GDM1 (cell line): ENCODE measurements at regions not wholly inside any gene's neighbourhood (a gene's known extent, or its start where the extent isn't known, plus 50 kb on each side); places are given as distances from the start of the nearest gene placed in this dataset.
"Not testable (repeated sequence)": the region's sequence is repeated elsewhere in the genome, so short reads cannot be mapped to it uniquely, and the experiment has no call there.

Source experiments
- DNase-seq: peaks from one replicate; lab custom pipeline; 2025; lab: John Stamatoyannopoulos, UW

DNA sequence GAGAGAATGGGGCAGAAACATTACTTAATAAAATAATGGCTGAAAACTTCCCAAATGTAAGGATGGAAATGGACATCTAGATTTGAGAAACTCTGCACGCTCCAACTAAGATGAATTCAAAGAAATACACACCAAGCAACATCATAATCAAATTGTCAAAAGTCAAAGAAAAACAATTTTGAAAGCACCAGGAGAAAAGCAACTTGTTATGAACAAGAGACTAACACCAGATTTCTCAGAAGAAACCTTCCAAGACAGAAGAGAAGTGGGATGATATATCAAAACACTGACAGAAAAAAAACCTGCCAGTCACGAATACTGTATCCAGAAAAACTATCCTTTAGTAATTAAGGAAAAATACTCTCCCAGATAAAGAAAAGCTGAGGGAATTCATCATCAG is 208.6 kb upstream of the SAMSN1 start:
- DNase-seq = no peak

DNA sequence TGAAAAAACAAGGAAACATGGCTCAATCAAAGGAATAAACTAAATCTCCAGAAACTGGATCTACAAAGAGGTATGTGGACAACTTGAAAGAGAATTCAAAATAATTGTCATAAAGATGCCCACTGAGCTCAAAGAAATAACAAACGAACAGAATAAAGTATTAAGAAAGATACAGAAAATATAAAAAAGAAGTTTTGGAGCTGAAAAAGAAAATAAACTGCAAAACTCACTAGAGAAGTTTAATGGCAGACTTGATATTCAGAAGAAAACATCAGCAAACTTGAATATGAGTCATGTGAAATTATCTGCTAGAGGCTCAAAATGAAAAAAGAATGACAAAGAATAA is 208.1 kb upstream of the SAMSN1 start:
- DNase-seq = no peak

DNA sequence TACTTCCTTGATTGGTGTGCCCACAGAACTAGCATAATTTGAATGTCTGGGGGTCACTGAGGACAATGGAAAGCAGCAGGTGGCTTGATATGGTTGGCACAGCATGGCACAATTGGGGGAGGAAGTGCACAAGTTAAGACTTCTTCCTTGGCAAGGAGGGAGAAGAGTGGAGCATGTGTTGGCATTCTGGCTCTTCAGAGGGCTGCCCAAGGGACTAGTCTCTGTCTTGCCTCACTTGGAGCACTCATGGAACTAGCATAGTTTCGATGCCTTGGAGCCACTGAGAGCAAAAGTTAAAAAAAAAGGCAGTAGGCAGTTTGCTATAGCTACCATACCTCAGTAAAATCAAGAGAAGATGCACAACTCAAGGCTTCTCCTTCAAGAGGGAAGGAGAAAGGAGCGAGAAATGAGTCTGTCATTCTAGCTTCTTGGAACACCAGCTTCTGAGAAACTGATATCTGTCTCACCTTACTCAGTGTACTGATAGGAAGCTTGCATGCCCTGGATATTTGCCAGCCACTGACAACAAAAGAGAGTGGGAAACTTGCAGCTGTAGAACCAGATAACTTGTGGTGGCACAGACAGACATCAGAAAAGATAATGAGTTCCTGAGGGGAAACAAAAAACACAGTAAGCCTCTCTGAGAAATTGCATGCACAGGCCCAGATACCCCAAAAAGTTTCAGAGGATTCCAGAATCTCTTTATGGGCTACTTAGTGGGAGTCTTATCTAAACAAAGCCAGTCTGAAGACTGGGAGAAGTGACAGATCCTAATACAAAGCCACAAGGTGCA is 207.5 kb upstream of the SAMSN1 start:
- no peak for DNase-seq

DNA sequence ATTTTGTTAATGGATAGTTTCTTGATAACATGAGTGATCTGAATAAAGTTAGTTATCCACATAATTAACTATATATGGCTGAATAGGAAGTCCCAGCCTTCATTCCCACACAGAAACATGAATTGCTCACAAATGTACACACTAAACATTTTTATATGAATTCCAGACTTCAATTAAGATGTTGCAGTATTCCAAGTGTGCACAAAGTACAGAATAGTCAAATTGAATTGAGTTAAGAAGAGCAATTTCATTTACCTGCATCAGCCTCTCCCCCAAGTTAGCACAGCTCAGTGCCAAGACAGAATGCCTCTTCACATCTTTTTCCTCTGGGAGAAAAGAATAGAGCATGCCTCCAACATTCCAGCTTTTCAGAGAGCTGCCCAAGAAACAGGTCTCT is 207.0 kb upstream of the SAMSN1 start:
- DNase-seq = no peak

DNA sequence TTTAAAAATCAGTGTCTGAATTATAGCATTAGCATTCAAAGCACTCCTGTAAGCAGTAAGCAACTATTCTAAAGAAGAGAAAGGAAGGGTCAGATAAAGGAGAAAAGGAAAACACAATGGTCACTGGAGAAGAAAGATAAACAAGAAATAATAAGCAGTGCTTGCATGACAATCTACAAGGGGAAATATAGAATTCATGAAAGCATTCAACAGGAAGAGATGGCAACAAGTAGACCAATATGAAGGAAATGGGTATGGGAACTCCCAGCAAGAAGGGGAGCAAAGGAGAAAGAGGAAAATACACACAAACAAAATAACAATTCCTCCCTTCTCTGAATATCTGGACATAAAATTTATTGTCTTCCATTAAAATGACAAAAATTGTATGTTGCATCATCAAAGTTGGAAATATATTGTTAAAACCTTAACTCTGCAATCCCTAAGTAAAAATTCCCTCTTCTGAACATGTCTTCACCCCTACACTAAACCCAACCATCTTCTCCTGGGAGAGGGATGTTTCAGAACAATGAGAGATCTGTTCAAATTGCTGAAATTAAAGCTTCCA is 206.3 kb upstream of the SAMSN1 start:
- no peak for DNase-seq

DNA sequence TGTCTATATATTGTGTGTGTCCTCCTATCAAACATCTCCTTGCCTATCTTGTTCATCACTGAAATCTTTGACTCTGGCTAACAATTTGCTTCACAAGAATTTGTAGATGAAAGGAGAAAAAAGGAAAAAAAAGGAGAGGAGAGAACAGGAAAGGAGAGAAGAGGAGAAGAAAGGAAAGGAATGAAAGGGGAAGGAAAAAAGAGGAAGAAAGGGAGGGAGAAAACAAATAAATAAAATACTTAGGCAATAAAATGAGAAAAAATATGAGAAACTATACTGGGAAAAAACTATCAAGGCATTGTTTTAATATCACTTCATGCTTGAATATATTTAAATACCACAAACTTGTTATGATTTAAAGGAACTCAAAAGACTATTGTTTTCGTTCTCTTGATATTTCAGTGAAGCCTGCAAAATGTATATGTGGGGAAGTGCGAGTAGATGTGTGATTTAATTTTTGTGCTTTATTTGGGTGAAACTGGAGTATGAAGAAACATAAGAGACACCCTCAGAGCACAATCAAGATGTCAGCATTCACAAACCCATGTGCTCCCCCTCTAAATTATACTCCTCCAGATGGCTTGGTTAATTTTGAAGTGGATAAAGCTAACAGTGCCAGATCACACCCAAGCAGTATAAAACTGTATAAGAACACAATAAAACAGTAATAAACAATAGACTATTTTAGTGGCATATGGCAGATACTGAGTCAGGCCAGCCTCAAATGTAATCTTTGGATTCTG is 205.7 kb upstream of the SAMSN1 start:
- no peak for DNase-seq

DNA sequence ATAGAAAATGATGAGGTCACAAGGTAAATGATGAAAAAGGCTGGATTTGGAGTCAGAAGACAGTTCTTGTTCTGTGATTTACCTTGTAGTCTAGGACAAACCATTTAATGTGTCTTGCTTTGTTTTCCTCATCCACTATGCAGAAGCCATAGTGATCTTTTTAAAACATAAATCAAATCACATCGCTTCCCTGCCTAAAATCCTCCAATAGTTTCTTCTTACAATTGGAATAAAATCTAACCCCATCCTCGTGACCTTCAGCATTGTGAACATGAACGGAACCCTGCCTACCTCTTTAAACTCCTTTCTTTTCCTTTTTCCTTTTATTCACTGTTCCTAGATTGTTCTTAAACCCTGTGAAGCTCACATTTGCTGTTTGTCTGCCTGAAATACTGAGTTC is 204.9 kb upstream of the SAMSN1 start:
- no peak for DNase-seq

DNA sequence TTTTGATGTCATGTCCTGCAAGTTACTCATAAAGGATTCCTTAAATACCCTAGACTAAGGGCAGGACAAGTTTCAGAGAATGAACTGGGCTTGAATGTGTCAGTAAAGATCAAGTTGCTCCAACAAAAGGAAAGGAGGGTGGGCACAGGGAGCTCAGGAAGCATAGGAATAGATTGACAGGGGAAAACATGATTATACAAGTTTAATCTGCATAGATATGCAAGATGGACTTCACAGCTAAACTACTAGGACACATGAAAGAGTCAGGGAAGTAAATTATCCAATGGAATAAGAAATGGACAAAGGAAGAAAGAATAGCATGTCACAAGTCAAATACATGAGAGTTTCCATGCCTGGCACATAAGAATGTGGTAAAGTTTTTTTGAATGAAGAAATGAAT is 203.9 kb upstream of the SAMSN1 start:
- no peak for DNase-seq

DNA sequence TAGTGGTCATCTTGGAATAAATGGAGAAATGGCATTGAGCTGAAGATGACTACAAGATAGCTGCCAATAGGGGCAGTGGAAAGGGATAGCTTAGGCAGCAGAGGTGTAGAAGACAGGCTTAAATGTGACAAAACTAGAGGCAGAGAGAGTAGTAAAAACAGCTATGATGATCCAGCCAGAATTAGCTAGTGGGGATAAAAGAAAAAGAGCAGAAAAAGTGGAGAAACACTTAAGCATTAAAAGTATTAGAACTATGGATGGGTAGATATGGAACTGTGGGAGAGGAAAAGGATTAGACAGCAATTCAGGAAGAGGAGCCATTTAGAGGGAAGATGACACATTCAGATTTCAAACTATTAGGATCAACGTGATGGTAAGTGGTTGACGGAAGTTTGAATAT is 202.5 kb upstream of the SAMSN1 start:
- no peak for DNase-seq

DNA sequence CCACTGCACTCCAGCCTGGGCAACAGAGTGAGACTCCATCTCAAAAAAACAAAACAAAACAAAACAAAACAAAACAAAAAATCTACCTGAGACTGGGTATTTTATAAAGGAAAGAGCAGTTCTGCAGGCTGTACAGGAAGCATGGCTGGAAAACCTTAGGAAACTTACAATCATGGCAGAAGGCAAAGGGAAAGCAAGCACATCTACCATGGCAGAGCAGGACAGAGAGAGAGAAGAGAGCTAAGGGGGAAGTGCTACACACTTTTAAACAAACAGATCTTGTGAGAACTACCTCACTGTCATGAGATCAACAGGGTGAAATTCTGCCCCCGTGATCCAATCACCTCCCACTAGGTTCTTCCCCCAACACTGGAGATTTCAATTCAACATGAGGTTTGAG is 198.3 kb upstream of the SAMSN1 start:
- DNase-seq = no peak

DNA sequence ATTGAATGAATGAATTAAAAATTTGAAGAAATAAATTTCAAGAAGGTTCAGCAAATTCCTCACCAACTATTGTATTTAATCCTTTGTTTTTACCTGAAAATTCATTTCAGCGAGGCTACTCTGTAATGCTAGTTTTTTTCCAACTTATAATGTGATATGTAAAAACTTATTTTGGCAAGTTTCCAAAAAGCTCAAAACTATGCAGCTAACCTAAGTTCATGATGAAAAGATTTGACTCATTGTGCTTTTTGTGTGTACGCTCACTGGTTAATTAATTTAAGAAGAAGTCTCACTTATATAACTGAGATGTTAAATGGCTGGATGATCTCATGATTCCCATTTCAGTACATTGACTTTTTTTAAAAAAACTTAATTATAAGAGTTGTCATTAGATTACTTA is 196.0 kb upstream of the SAMSN1 start:
- DNase-seq = no peak

DNA sequence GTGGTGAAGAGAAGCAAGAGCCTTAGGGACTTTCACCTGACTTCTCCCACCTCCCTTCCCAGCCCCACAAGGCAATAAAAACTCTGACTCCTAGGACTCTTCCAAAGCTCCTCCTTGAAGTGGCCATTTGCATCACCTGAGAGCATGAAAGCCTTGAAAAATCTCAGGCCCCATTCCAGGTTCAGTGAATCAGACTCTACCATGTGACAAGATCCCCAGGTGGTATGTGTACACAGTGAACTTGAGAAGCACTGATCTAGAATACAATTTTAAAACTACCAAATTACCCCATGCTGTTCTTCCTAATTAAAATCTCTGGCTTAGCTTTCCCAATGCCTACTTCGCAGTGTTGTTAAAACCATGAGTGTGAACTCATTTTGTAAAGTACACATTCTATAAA is 195.1 kb upstream of the SAMSN1 start:
- DNase-seq = no peak

DNA sequence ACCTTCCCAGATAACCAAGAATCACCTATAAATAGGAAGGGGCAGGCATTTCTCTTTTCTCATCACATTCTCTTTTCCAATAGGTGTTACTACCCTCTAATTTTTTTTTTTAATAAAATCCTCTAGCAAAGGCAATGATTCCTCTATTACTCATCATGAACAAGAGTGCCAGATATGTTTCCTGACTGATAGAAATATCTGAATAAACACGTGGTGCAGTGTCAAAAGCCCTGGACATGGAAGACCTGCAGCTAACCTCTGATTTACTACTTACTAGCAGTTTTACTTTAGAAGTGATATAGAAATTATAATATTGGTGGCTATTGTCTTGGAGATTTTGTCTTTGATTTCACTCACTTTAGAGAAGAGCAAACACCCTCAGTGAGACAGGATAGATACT is 194.6 kb upstream of the SAMSN1 start:
- no peak for DNase-seq

DNA sequence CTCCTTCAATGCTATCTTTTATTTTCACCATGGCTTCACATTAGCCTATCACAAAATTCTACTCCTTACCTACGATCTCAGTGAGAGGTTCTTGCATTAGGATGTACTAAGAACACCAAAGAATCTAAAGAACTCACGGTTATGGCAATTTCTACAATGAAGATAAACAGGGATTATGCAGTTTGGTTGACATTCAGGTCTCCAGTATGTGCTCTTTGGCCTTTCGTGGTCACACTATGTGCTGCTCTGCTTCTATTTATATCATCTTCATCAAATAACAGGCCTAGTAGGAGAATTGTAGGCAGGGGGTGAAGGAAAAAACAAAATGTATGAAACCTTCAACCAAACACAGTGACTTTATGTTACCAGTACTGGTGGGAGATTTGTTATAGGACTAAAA is 194.0 kb upstream of the SAMSN1 start:
- DNase-seq = no peak

DNA sequence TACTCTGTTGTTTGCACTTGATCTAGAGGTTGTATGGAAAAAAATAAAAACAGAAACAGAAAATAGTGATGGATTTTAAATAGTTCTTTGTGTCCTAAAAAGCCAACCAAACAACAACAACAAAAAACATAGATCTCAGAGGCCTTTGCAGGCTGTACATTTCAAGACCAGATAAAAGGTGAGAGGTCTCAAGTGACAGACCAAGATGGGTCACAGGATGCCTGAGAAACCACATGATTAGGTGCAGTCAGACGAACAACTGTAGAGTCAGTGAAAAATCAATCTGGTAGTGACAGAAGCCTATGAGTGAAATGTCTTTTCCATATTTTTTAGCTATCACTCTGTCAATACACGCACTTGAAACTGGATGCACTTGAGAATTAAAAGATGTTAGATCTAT is 193.5 kb upstream of the SAMSN1 start:
- no peak for DNase-seq

DNA sequence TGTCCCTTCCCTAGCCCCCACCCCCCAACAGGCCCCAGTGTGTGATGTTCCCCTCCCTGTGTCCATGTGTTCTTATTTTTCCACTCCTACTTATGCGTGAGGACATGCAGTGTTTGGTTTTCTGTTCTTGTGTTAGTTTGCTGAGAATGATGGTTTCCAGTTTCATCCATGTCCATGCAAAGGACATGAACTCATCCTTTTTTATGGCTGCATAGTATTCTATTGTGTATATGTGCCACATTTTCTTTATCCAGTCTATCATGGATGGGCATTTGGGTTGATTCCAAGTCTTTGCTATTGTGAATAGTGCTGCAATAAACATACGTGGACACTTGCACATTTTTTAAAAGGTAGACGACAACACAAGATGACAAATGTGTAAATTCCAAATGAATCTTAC is 192.5 kb upstream of the SAMSN1 start:
- not testable (repeated sequence) for DNase-seq

DNA sequence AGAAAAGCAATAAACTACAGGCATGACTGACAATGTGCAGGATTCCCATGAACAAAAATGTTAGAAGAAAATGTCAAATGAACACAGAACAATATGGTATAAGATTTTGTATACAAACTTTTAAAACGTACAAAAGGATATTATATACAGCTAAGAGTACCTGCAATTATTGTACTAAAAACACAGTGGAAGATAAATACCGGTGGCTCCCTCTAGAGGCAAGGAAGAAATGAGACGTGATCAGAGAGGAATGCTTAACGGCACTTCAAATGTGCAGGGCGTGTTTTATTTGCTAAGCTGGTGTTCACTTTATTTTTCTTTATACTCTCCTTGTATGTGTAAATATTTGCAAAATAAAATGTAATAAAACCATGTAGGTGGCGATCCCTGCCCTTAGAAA is 191.8 kb upstream of the SAMSN1 start:
- DNase-seq = peak; percentile 55

DNA sequence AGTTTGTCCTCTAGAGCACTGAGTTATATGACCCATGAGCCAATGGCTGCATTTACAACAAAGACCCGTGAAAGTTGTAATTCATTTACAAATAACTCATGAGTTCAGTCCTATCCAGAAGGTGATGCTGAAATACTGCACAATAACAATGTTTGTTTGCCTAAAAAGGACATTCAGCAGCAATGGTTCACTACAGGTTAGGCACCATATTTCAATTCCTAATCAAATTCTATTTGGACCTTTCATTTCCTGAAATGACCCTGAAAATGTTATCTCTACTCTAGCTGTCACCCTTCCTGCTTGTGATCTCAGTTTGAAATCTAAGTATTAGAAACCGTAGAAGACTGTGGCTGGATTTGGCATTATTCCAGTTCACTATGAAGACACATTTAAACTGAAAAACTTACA is 191.2 kb upstream of the SAMSN1 start:
- no peak for DNase-seq

DNA sequence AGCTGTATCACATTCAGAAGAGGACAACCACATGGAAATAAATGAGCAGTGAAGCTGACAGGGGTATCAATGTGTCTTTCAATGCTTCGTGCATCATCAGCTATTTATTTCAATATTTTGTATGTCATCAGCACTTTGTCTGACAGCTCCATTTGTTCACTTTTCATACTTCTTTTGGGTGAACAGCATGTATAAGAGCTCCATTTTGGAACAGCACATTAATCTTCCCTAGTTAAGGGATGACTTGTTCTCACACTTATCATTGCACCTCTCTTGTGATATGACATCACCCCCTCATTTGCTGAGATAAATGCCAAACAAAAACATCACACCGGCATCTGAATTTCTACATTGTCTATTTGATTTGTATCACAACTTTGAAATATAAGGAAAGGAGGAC is 190.6 kb upstream of the SAMSN1 start:
- DNase-seq = no peak

DNA sequence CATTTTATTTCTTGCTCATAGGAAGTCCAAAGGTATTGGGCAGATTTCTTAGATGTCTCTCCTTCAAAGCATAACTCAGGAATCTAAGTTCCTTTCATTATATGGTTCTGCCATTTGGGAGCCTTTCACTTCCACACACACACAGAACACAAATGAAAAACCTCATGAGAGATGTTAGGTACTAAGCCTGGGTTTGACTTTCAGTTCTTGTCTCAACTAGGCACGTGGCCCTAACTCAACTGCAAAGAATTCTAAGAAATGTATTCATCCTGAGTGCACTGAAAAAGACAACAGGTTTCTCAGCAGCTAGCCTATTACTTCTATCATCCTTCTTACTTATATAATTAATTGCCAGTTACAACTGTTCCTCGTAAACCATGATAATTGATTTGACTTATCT is 190.0 kb upstream of the SAMSN1 start:
- DNase-seq = no peak

DNA sequence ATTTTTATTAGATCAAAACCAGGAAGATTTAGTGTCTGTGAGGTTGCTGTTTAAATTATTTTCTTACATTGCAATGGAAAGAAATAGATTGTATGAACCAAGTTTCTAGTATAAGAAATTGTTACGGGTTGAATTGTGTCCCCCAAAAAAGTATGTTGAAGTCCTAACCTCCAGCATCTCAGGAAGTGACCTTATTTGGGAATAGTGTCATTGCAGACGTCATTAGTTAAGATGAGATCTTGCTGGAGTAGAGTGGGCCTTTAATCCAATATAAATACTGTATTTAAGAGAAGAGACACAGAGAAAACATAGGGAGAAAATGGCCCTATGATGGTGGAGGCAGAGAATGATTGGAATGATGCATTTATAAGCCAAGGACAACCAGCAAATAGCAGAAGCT is 188.7 kb upstream of the SAMSN1 start:
- no peak for DNase-seq

DNA sequence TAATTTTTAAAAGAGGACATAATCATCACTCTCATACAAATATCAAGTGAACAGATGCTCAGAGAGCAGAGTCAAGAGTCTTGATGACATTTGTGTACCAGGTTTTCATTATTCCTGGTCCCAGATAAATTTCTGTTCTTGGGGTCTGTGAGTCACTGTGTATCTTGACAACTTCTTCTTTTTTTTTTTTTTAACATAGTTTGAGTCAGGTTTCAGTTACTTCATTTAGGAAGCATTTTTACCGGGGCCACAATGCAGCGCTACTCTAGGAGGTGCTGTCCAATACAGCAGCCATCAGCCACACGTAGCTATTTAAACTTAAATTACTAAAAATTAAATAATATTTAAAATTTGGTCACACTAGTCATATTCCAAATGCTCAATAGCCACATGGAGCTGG is 188.1 kb upstream of the SAMSN1 start:
- peak; percentile 28 for DNase-seq

DNA sequence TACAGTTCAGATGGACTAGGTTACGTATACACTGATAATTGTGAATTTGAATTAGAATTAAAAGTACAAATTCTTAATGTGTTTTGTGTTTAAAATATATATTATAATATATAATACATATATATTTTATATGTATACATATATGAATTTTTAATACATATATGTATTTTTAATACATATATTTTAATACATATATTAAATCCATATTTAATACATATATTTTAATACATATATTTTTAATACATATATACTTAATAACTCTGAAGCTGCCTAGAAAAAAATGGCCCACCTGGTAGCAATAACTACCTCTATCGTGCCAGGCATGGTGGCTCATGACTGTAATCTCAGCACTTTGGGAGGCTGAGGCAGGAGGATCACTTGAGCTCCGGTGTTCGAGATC is 179.1 kb upstream of the SAMSN1 start:
- no peak for DNase-seq
